Vagina (tissue), 2 donors: ENCODE measurements at regions not wholly inside any gene's neighbourhood (a gene's known extent, or its start where the extent isn't known, plus 50 kb on each side); places are given as distances from the start of the nearest gene placed in this dataset.

Experiments used
- CTCF ChIP-seq, 3 experiments: fragments of 450-650 bp in 2 of 3; fragments of 200-600 bp in 1 of 3; sonication (generic) in 1 of 3; IDR thresholded peaks; one replicate each; pipeline ENCODE4 v1.5.1; 2017 to 2019; ENCODE audit warnings: antibody characterized with exemption in 3 of 3, mild to moderate bottlenecking in 2 of 3, moderate library complexity in 2 of 3
- POLR2A ChIP-seq, 2 donors: fragments of 450-650 bp; IDR thresholded peaks; one replicate each; pipeline ENCODE4 v1.6.1; 2017; ENCODE audit warnings: antibody characterized with exemption in 2 of 2, mild to moderate bottlenecking in 2 of 2, moderate library complexity in 2 of 2
- POLR2AphosphoS5 ChIP-seq, 2 donors: sonication (generic); formaldehyde crosslinking; IDR thresholded peaks; one replicate each; pipeline ENCODE4 v1.9.0; 2017; ENCODE audit warnings: antibody characterized with exemption in 2 of 2, mild to moderate bottlenecking in 2 of 2, low read depth in 1 of 2; ENCODE audit not compliant: insufficient read depth in 1 of 2

GRCh38 chr5:82494942-82495341 is 216.8 kb upstream of the RPS23 start:
- TF ChIP-seq POLR2A (IDR thresholded peaks at IDR 0.05), result no peak
- TF ChIP-seq CTCF (IDR thresholded peaks at IDR 0.05), result no peak
- no peak for TF ChIP-seq POLR2AphosphoS5 (IDR thresholded peaks at IDR 0.05; ENCODE audit: insufficient read depth in 1 of 2, low read depth in 1 of 2)
